Type B pancreatic cell (in vitro differentiated cells): ENCODE measurements at regions not wholly inside any gene's neighbourhood (a gene's known extent, or its start where the extent isn't known, plus 50 kb on each side); places are given as distances from the start of the nearest gene placed in this dataset.

ENCODE experiments used
- DNase-seq: peaks from one replicate; pipeline ENCODE4 v3.0.0; 2021; ENCODE audit warnings: mixed read lengths; ENCODE audit not compliant: unreplicated experiment; ENCODE audit errors: extremely low spot score
- H3K27ac Mint-ChIP-seq: 2 replicates; pipeline ENCODE4 v1.8.0; 2021; ENCODE audit warnings: mild to moderate bottlenecking, mixed read lengths
- H3K27me3 Mint-ChIP-seq: 2 replicates; pipeline ENCODE4 v1.8.0; 2021; ENCODE audit warnings: mixed read lengths
- H3K36me3 Mint-ChIP-seq: 2 replicates; pipeline ENCODE4 v1.8.0; 2021; ENCODE audit warnings: mixed read lengths
- H3K4me1 Mint-ChIP-seq: one replicate; pipeline ENCODE4 v1.8.0; 2021; ENCODE audit warnings: mixed read lengths; ENCODE audit not compliant: unreplicated experiment
- H3K4me3 Mint-ChIP-seq: 2 replicates; pipeline ENCODE4 v1.8.0; 2021; ENCODE audit warnings: mild to moderate bottlenecking, mixed read lengths
- H3K9me3 Mint-ChIP-seq: 2 replicates; pipeline ENCODE4 v1.8.0; 2021; ENCODE audit warnings: mixed read lengths
- CTCF ChIP-seq: fragments of 200-600 bp; sonication (generic); conservative IDR thresholded peaks from 2 replicates; pipeline ENCODE4 v1.5.0; 2021; ENCODE audit warnings: antibody characterized with exemption, mild to moderate bottlenecking

GRCh38 chr3:94206291-94206690 is 143.4 kb downstream of the NSUN3 start:
- H3K36me3 Mint-ChIP-seq: no peaks in the 10 kb centered on the region

GRCh38 chr3:94210256-94210655 is 147.4 kb downstream of the NSUN3 start:
- Mint-ChIP-seq H3K27me3 (no peaks in the 10 kb centered on the region), H3K4me3 (no peak overlapping the region), H3K27ac (no peak overlapping the region), H3K4me1 (no peaks in the 10 kb centered on the region), H3K36me3 (no peaks in the 10 kb centered on the region), H3K9me3 (peaks cover 14% of the 10 kb centered on the region)
- no peak for DNase-seq
- TF ChIP-seq CTCF: no peak

More at GRCh38 chr3:94206291-94206690, 143.4 kb downstream of the NSUN3 start:
- Mint-ChIP-seq H3K27me3 (no peaks in the 10 kb centered on the region), H3K4me1 (no peaks in the 10 kb centered on the region), H3K9me3 (peaks cover 7% of the 10 kb centered on the region), H3K4me3 (no peak overlapping the region), H3K27ac (no peak overlapping the region)
- no peak for DNase-seq
- TF ChIP-seq CTCF: no peak

GRCh38 chr3:94217406-94217805 is 154.5 kb downstream of the NSUN3 start:
- no peaks in the 10 kb centered on the region for H3K4me1 Mint-ChIP-seq
- DNase-seq: no peak
- no peaks in the 10 kb centered on the region for H3K36me3 Mint-ChIP-seq
- no peaks in the 10 kb centered on the region for H3K9me3 Mint-ChIP-seq
- H3K27me3 Mint-ChIP-seq: no peaks in the 10 kb centered on the region
- no peak overlapping the region for H3K4me3 Mint-ChIP-seq
- H3K27ac Mint-ChIP-seq: no peak overlapping the region
- no peak for TF ChIP-seq CTCF

GRCh38 chr3:94220426-94220825 is 157.6 kb downstream of the NSUN3 start:
- TF ChIP-seq CTCF: no peak
- Mint-ChIP-seq H3K4me3 (no peak overlapping the region), H3K27ac (no peak overlapping the region), H3K4me1 (peaks cover 7% of the 10 kb centered on the region), H3K9me3 (no peaks in the 10 kb centered on the region), H3K36me3 (no peaks in the 10 kb centered on the region), H3K27me3 (no peaks in the 10 kb centered on the region)
- no peak for DNase-seq

GRCh38 chr3:94221829-94222228 is 159.0 kb downstream of the NSUN3 start:
- no peak for TF ChIP-seq CTCF
- no peak overlapping the region for H3K27ac Mint-ChIP-seq
- H3K27me3 Mint-ChIP-seq: no peaks in the 10 kb centered on the region
- no peak for DNase-seq
- H3K9me3 Mint-ChIP-seq: no peaks in the 10 kb centered on the region
- H3K4me1 Mint-ChIP-seq: peaks cover 20% of the 10 kb centered on the region
- H3K36me3 Mint-ChIP-seq: no peaks in the 10 kb centered on the region
- no peak overlapping the region for H3K4me3 Mint-ChIP-seq
